Upper lobe of right lung (tissue), 1 donor: ENCODE measurements at regions not wholly inside any gene's neighbourhood (a gene's known extent, or its start where the extent isn't known, plus 50 kb on each side); places are given as distances from the start of the nearest gene placed in this dataset.

Experiments
- ATAC-seq: fragments of 200-7000 bp; cut with Tn5 transposase; one replicate; pipeline ENCODE4 v1.9.1; 2020; ENCODE audit warnings: mild to moderate bottlenecking, moderate library complexity
- DNase-seq: peaks from one replicate; pipeline ENCODE4 v3.0.0-alpha.2; 2020
- H3K27ac ChIP-seq: fragments of 200-600 bp; one replicate; pipeline ENCODE4 v1.8.0; 2022
- H3K27me3 ChIP-seq: fragments of 200-600 bp; one replicate; pipeline ENCODE4 v1.8.0; 2022; ENCODE audit warnings: mild to moderate bottlenecking
- H3K36me3 ChIP-seq: fragments of 200-600 bp; one replicate; pipeline ENCODE4 v1.8.0; 2022
- H3K4me1 ChIP-seq: fragments of 200-600 bp; one replicate; pipeline ENCODE4 v1.8.0; 2022
- H3K4me3 ChIP-seq: fragments of 200-600 bp; one replicate; pipeline ENCODE4 v1.8.0; 2022; ENCODE audit warnings: mild to moderate bottlenecking
- H3K9me3 ChIP-seq: fragments of 200-600 bp; one replicate; pipeline ENCODE4 v1.8.0; 2022
- intact Hi-C: fragments of 100-400 bp; cut with DNase I; formaldehyde crosslinking; loops from one replicate; pipeline ENCODE4 v1.11.0; 2022
- TF ChIP-seq, protein P1 (sequence below): fragments of 200-600 bp; IDR thresholded peaks from one replicate; pipeline ENCODE4 v1.8.0; 2022; ENCODE audit warnings: antibody characterized with exemption
- donor health status: DM: no; HTN: yes; CAD: no; lungs with severe emphysema.

DNA sequence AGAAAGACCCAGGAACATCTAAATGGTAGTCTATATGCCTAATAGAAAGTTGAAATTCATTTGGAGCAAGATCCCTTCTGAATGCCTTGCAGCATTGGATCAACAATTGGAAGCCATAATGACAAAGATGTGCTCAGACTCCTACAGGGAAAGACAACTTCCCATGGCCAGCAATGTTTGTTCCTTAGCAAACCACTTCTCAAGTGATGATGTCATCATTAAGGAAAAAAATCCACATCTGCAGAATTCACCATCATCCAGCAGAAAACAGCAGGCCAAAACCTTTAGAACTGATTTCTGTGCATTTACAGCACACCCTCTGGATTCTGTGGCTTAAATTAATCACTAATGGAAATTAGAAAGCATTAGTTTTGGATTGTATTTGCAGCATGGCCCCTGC is 82.4 kb upstream of the ZIC3 start:
- no peaks in the 10 kb centered on the region for H3K36me3 ChIP-seq
- intact Hi-C loops = no loop called here

DNA sequence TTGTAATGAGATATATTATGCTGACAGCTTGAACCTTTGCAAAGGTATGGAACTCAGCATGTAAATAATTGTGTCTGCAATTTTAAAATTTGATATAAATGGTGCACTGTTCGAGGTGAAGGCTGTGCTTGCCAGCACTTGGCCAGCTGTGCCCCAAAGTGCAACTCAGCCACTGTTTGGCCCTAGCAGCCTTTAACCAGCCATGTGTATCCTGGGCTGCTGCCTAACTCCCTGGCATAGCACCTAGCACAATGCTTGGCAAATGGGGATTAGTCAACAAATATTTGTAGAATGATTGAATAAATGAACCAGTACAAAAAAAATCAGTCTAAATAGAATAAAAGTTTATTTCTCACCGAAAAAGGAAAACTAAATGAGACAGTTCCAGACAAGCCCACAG is 83.8 kb upstream of the ZIC3 start:
- H3K9me3 ChIP-seq = no peaks in the 10 kb centered on the region
- no peak for DNase-seq
- no peaks in the 10 kb centered on the region for H3K27me3 ChIP-seq
- TF ChIP-seq, protein P1, sequence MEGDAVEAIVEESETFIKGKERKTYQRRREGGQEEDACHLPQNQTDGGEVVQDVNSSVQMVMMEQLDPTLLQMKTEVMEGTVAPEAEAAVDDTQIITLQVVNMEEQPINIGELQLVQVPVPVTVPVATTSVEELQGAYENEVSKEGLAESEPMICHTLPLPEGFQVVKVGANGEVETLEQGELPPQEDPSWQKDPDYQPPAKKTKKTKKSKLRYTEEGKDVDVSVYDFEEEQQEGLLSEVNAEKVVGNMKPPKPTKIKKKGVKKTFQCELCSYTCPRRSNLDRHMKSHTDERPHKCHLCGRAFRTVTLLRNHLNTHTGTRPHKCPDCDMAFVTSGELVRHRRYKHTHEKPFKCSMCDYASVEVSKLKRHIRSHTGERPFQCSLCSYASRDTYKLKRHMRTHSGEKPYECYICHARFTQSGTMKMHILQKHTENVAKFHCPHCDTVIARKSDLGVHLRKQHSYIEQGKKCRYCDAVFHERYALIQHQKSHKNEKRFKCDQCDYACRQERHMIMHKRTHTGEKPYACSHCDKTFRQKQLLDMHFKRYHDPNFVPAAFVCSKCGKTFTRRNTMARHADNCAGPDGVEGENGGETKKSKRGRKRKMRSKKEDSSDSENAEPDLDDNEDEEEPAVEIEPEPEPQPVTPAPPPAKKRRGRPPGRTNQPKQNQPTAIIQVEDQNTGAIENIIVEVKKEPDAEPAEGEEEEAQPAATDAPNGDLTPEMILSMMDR = no peak
- intact Hi-C loops = no loop called here
- H3K4me3 ChIP-seq = no peak overlapping the region
- no peak for ATAC-seq
- H3K36me3 ChIP-seq = no peaks in the 10 kb centered on the region
- H3K27ac ChIP-seq = no peak overlapping the region
- H3K4me1 ChIP-seq = no peaks in the 10 kb centered on the region

More for the DNA sequence above, 82.4 kb upstream of the ZIC3 start:
- TF ChIP-seq, protein P1 = no peak
- H3K4me3 ChIP-seq = no peak overlapping the region
- no peak for DNase-seq
- no peaks in the 10 kb centered on the region for H3K9me3 ChIP-seq
- no peaks in the 10 kb centered on the region for H3K4me1 ChIP-seq
- H3K27ac ChIP-seq = no peak overlapping the region
- no peaks in the 10 kb centered on the region for H3K27me3 ChIP-seq
- no peak for ATAC-seq

DNA sequence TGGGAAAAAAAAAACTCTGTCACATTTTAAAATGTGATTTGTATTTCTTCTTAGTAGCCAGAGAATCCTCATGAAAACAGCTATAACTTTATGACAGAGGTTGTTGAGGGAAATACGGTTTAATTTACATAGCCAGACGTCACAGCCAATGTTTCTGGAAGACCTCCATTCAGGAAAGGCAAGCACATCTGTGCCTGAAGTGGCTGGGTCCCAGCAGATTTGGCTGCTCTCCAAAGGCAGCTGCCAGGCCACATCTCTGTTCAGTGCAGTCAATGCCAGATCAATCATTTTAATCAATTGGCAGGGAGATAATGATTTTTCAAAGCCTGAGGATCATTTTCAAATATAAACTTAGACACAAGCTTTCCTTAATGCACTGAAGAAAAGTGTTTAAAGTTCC is 86.5 kb upstream of the ZIC3 start:
- Histone ChIP-seq H3K36me3 (no peaks in the 10 kb centered on the region), H3K4me1 (no peaks in the 10 kb centered on the region), H3K27ac (no peak overlapping the region), H3K4me3 (no peak overlapping the region), H3K9me3 (no peaks in the 10 kb centered on the region), H3K27me3 (no peaks in the 10 kb centered on the region)
- TF ChIP-seq, protein P1 = no peak
- intact Hi-C loops = no loop called here
- ATAC-seq = no peak
- no peak for DNase-seq

DNA sequence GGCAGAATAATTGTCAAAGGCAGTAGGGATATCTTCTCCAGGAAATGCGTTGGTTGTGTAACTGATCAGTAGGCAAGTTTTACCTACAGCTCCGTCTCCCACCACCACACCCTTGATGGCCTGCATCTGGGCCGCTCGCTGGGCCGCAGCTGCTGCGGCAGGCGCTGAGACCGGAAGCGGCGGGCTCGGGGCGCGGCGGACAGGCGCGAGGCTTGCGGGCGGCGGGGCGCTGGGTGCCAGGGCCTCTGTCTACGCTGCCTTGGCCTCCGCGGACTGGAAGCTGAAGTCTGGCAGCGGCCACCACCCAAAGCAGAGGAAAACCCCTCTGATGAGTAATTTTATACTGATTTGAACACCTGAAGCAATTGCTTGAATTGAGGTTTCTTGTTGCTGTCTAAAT is 124.2 kb upstream of the ZIC3 start:
- no peak overlapping the region for H3K27ac ChIP-seq
- ATAC-seq = no peak
- TF ChIP-seq, protein P1 = no peak
- no peaks in the 10 kb centered on the region for H3K36me3 ChIP-seq
- no peaks in the 10 kb centered on the region for H3K27me3 ChIP-seq
- intact Hi-C loops = no loop called here
- no peak overlapping the region for H3K4me3 ChIP-seq
- H3K9me3 ChIP-seq = no peaks in the 10 kb centered on the region
- no peaks in the 10 kb centered on the region for H3K4me1 ChIP-seq
- no peak for DNase-seq

DNA sequence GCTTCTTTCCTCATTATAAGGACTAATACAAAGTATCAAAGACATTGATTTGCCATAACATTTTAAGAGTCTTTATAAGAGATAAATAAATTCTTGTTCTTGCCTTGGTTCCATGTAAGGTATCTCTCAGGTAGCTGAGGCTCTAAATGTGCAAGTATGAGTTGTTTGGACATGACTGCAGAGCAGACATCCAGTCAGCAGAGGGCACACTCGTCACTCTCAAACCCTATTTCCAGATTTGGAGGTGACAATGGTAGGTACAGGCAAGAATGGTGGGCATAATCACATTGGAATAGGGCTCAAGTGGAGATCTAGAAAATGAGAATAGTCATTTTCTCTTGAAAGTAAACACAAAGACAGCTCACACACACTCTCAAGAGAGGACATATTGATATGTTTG is 133.3 kb upstream of the ZIC3 start:
- intact Hi-C loops = no loop called here
- Histone ChIP-seq H3K27ac (no peak overlapping the region), H3K4me3 (no peak overlapping the region), H3K4me1 (no peaks in the 10 kb centered on the region), H3K9me3 (no peaks in the 10 kb centered on the region), H3K27me3 (peaks cover 17% of the 10 kb centered on the region), H3K36me3 (no peaks in the 10 kb centered on the region)
- TF ChIP-seq, protein P1 = peak; percentile 30
- ATAC-seq (no peak), DNase-seq (no peak)

DNA sequence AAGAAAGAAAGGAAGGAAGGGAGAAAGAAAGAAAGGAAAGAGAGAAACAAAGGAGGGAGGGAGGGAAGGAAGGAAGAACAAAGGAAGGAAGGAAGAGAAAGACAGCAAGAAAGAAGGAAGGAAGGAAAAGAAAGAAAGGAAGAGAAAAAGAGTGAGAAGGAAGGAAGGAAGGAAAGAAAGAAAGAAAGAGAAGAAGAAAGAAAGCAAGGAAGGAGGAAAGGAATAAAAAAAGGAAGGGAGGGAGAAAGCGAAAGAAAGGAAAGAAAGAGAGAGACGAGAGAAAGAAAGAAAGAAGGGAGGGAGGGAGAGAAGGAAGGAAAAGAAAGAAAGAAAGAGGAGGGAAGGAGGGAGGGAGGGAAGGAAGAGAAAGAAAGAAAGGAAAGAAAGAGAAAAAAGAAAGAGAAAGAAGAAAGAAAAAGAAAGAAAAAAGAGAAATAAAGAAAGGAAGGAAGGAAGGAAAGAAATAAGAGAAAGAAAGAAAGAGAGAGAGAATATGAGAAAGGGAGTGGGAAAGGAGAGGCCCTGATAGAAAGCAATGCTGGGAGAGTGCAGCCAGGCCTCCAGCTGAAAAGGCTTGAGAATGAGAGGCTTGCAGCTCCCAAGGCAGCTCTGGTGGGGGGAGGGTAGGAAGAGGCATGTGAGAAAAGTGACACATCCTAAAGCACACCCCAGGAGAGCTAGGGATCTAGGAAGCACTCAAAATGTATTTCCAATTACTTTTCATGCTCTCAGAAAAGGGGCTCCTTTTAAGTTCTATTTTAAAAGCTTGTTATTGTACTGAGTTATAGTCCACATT is 134.0 kb upstream of the ZIC3 start:
- peaks cover 5% of the 10 kb centered on the region for H3K4me1 ChIP-seq
- TF ChIP-seq, protein P1 = no peak
- DNase-seq (no peak), ATAC-seq (no peak)
- H3K27ac ChIP-seq = no peak overlapping the region
- H3K4me3 ChIP-seq = no peak overlapping the region
- intact Hi-C loops = no loop called here
- H3K36me3 ChIP-seq = no peaks in the 10 kb centered on the region
- no peaks in the 10 kb centered on the region for H3K9me3 ChIP-seq
- peaks cover 23% of the 10 kb centered on the region for H3K27me3 ChIP-seq
